Left ventricle myocardium inferior (tissue), 1 donor: ENCODE measurements at regions not wholly inside any gene's neighbourhood (a gene's known extent, or its start where the extent isn't known, plus 50 kb on each side); places are given as distances from the start of the nearest gene placed in this dataset.
"Not testable (repeated sequence)": the region's sequence is repeated elsewhere in the genome, so short reads cannot be mapped to it uniquely, and the experiment has no call there.

Experiments
- DNase-seq: peaks from one replicate; pipeline ENCODE4 v3.0.0-alpha.2; 2020
- H3K27ac ChIP-seq: fragments of 200-600 bp; replicated peaks from 2 replicates; pipeline ENCODE4 v1.8.0; 2021
- H3K27me3 ChIP-seq: fragments of 200-600 bp; 2 replicates; pipeline ENCODE4 v1.8.0; 2021; ENCODE audit warnings: low read depth
- H3K36me3 ChIP-seq: fragments of 200-600 bp; 2 replicates; pipeline ENCODE4 v1.8.0; 2021
- H3K4me1 ChIP-seq: fragments of 200-600 bp; 2 replicates; pipeline ENCODE4 v1.8.0; 2021
- H3K4me3 ChIP-seq: fragments of 200-600 bp; 2 replicates; pipeline ENCODE4 v1.8.0; 2021; ENCODE audit warnings: mild to moderate bottlenecking, moderate library complexity
- H3K9me3 ChIP-seq: fragments of 200-600 bp; replicated peaks from 2 replicates; pipeline ENCODE4 v1.8.0; 2021
- intact Hi-C: fragments of 100-400 bp; cut with micrococcal nuclease; formaldehyde crosslinking; loops from one replicate; pipeline ENCODE4 v1.11.0; 2022
- TF ChIP-seq, protein P1 (sequence below): fragments of 200-600 bp; IDR thresholded peaks from 2 replicates; pipeline ENCODE4 v1.8.0; 2021; ENCODE audit warnings: antibody characterized with exemption, mild to moderate bottlenecking, borderline replicate concordance
- donor health status: DM: no; HTN: yes; CAD: no; lungs with severe emphysema.

DNA sequence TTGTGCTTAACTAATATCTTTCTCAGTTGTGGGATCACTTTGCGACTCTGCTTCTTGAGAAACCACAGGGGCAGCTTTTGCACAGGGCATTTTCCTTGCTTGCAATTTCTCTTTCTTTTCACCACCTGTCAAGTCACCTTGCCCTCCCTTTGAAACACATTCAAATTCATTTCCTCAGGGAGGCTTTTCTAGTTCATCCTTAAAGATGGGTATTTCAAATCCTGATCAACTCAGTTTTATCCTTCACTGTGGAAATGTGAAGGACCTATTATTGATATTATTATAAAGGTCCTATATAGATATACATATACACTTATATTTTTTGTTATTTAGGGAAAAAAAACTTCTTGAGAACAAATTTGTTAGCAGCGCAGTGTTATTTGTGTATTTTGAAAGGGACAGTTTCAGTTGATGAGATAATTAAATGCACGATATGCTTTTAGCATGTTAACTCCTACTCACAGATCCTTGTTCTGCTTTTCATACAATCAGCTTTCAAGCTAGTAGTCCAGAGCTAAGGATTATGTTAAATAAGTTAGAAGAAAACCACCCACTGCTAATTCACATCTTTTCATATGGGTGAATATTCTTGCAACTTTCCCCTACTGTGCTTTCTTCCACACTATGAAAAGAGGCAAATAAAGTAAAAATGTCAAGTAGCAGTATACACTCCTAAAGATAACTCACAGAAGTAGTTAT is 501.4 kb upstream of the RGS6 start:
- H3K27ac ChIP-seq: no peak overlapping the region
- H3K4me3 ChIP-seq: no peak overlapping the region
- H3K27me3 ChIP-seq: no peaks in the 10 kb centered on the region
- TF ChIP-seq, protein P1, sequence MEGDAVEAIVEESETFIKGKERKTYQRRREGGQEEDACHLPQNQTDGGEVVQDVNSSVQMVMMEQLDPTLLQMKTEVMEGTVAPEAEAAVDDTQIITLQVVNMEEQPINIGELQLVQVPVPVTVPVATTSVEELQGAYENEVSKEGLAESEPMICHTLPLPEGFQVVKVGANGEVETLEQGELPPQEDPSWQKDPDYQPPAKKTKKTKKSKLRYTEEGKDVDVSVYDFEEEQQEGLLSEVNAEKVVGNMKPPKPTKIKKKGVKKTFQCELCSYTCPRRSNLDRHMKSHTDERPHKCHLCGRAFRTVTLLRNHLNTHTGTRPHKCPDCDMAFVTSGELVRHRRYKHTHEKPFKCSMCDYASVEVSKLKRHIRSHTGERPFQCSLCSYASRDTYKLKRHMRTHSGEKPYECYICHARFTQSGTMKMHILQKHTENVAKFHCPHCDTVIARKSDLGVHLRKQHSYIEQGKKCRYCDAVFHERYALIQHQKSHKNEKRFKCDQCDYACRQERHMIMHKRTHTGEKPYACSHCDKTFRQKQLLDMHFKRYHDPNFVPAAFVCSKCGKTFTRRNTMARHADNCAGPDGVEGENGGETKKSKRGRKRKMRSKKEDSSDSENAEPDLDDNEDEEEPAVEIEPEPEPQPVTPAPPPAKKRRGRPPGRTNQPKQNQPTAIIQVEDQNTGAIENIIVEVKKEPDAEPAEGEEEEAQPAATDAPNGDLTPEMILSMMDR: no peak
- H3K9me3 ChIP-seq: peaks cover 22% of the 10 kb centered on the region
- intact Hi-C loops: no loop called here
- H3K36me3 ChIP-seq: no peaks in the 10 kb centered on the region
- DNase-seq: no peak
- H3K4me1 ChIP-seq: no peaks in the 10 kb centered on the region

- Histone ChIP-seq H3K27me3 (no peaks in the 10 kb centered on the region), H3K27ac (no peak overlapping the region), H3K9me3 (peaks cover 5% of the 10 kb centered on the region), H3K4me3 (no peak overlapping the region), H3K36me3 (no peaks in the 10 kb centered on the region), H3K4me1 (no peaks in the 10 kb centered on the region)
- no peak for DNase-seq
- TF ChIP-seq, protein P1: no peak
- intact Hi-C loops: no loop called here
Observed at GRCh38 chr14:71432334-71433110, 499.7 kb upstream of the RGS6 start.

DNA sequence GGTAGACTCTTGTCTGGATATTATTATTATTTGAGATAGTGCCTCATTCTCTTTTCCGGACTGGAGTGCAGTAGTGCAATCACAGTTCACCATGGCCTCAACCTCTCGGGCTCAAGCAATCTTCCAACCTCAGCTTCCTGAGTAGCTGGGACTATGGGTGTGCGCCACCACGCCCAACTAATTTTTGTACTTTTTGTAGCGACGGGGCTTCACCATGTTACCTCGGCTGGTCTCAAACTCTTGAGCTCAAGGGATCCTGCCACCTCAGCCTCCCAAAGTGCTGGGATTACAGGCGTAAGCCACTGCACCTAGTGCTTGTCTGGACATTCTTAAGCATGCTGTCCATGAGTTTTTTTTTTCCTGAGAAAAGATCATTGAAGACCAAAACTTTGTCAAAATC is 498.9 kb upstream of the RGS6 start:
- DNase-seq: no peak
- TF ChIP-seq, protein P1: no peak
- intact Hi-C loops: no loop called here

GRCh38 chr14:71435641-71436040 is 496.6 kb upstream of the RGS6 start:
- H3K27me3 ChIP-seq, H3K4me1 ChIP-seq, intact Hi-C loops, H3K4me3 ChIP-seq, H3K9me3 ChIP-seq, H3K27ac ChIP-seq, H3K36me3 ChIP-seq, DNase-seq: not testable (repeated sequence)

More for the DNA sequence above, 498.9 kb upstream of the RGS6 start:
- Histone ChIP-seq H3K36me3 (no peaks in the 10 kb centered on the region), H3K4me3 (no peak overlapping the region), H3K27ac (no peak overlapping the region), H3K9me3 (peaks cover 4% of the 10 kb centered on the region), H3K4me1 (no peaks in the 10 kb centered on the region), H3K27me3 (no peaks in the 10 kb centered on the region)

- no peak overlapping the region for H3K4me3 ChIP-seq
Observed at GRCh38 chr14:71437870-71438269, 494.4 kb upstream of the RGS6 start.

More at GRCh38 chr14:71437870-71438269, 494.4 kb upstream of the RGS6 start:
- DNase-seq: no peak
- Histone ChIP-seq H3K9me3 (peaks cover 4% of the 10 kb centered on the region), H3K4me1 (peaks cover 5% of the 10 kb centered on the region), H3K27ac (no peak overlapping the region), H3K36me3 (no peaks in the 10 kb centered on the region), H3K27me3 (no peaks in the 10 kb centered on the region)
- intact Hi-C loops: no loop called here
- TF ChIP-seq, protein P1: no peak
